GM21528 (cell line): ENCODE measurements at regions not wholly inside any gene's neighbourhood (a gene's known extent, or its start where the extent isn't known, plus 50 kb on each side); places are given as distances from the start of the nearest gene placed in this dataset.

ENCODE experiments used
- ATAC-seq: cut with Tn5 transposase; IDR thresholded peaks from one replicate; pipeline ENCODE4 v1.9.1; 2021; ENCODE audit warnings: mild to moderate bottlenecking, moderate library complexity; ENCODE audit not compliant: unreplicated experiment, low FRiP score

DNA sequence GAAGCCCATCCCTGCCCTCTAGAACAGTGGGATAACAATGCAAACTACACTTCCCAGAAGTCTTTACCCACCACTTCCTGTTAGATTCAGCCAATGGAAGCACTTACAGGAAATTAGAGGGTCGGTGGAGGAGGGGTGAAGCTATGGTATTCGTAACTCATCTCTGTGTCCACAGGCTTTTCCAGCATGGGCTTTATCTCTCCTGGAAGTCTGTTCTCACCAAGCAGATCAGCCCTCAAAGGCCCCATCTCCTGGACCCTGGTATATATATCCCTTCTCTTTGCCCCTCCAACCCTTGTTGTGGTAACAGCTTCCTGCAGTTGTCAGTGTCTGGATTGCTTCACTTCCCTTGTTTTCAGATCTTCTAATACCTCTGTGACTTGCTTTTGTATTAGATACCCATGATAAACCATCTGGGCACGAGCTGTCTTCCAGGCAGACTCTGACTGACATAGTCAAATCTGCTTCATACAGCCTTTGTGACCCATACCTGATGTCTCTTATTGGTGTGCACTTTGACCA, 475.0 kb upstream of the POU3F3 start:
- peak; percentile 68 for ATAC-seq

DNA sequence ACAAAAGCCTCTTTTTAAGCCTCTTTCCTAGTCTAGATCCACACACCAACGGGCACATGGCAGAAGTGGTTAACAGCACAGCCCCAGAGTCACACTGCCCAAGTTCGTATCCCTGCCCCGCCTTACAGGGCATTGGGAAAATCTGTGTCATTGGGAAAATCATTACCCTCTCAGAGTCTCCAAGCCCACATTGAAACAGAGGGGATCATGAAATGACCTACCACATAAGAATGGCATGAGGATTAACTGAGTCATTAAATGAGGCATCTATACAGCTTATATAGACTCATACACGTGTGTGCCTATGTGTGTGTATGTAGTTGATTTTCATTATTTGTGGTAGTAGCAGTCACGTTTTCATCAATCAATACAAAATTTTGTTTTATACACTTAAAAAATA, 469.0 kb upstream of the POU3F3 start:
- no peak for ATAC-seq

DNA sequence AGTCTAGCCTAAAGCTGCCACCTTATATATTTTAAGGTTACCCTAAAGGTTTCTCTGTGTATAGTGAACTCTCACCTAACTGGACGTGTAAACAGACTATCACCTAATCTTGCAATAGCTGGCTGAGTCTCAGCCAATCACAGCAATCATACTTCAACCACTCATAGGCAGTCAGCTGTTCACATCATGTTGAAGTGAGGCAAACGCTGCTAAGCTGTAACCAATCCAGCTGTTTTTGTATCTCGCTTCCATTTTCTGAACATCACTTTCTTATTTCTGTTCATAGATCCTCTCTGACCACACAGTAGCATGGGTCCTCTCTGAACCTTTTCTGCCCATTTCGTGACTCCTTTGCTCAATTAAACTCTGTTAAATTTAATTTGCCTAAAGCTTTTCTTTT, 468.2 kb upstream of the POU3F3 start:
- no peak for ATAC-seq

DNA sequence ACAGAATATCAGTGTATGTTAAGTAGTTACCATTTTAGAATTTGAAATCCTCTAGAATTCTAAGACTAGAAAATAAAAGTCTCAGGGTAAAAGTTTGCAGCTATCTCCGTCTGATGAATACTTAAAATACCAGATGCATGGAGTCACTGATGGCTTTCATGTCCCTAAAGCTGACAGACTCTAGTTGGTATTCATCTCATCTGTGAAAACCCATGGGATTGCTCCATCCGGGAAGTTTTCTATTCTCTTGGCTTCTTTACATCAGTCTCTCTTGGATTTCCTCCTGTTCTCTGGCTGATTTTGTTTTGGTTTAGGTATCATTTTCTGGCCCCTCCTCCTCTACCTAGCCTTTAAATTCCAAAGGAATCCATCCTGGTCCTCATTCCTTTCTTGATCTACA, 465.6 kb upstream of the POU3F3 start:
- ATAC-seq = no peak

DNA sequence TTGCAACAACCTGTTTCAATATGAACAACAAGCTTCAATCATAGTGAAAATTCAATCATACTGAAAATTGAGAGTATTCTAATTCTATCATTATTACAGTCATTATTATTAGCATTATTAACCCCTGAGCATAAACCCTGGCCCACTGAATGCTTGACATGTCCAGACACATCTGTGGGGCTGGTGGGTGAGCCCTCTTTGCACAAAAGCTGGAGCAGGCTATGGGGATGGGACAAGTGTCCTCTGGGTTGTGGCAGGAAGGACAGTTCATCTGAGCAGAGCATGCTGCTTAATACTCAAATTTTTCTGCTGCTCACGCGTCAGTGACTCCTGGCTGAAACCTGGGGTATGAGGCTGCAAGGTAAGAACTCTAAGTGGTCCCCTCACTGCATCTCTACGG, 451.1 kb upstream of the POU3F3 start:
- ATAC-seq = no peak

DNA sequence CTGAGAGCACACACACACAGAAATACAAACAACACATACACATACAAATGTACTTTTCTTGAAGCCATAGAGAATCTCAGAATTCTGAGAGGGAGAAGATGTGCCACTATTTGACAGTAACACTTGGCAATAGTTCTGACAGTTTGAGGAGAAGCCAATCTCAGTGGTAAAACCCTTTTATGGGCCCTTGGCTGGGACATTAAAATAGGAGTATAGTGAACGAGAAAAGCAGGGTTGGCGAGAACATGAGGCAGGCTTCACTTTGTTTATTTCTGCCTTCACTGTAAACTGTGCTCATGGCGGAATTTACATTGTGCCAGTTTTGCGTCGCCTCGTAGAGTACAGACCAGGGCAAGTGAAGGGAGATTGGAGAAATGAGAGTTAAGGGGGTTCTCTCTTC, 449.4 kb upstream of the POU3F3 start:
- no peak for ATAC-seq

DNA sequence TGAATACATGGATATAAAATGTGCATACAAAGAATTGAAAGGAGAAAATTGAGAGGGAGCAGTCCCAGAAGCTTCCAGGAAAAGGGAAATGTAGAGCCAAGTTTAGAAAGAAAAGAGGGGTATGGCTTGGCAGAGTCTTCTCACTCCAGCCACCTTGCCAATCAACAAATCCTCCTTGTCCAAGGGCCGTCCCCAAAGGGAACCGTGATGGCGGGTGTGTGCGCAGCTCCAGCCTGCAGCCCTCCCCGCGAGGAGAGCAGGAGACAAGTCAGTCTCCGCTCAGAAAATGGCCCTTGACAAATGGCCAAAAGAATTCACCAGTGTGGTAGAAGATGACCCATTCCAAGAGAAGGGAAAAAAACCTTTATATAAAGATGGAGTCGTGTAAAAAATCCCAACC, 448.3 kb upstream of the POU3F3 start:
- no peak for ATAC-seq

DNA sequence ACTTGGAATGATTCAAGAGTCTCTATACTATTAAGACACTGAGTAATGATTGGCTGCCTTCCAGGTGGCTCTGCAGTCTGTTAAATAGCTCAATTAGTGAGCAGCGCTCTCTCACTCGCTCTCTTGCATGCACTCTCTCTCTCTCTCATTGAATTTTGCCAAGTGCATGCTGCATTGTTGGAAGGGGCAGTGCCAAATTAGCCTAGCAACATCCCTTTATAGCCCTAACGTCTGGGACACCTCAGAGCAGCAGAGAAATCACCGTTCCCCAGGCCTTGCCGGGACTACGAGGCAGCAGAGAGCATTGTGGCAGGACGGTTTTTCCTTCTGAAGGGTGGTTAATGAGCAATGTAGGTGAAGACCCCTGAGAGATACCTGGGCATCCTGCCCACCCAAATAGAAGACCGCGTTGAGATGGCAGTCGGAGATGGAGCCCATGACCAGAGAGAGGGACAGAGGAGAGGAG, 447.6 kb upstream of the POU3F3 start:
- ATAC-seq = no peak

DNA sequence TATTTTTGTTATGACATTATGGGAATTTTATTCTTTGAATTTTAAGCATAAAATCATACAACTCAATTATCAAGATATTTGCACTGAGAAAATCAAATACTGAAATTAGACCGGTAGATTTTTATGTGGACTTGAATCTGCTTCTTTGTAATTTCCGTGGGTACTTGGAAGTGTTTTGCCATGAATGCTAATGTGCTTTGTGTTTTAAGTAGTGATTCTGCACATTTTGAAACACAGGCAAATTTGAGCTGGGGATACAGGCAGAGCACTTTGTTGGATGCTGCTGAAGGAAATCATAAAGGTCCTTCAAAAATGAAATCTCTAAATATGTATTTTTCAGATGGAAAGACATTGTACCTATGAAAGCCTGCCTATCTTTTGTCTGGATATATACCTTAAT, 446.3 kb upstream of the POU3F3 start:
- ATAC-seq = no peak

DNA sequence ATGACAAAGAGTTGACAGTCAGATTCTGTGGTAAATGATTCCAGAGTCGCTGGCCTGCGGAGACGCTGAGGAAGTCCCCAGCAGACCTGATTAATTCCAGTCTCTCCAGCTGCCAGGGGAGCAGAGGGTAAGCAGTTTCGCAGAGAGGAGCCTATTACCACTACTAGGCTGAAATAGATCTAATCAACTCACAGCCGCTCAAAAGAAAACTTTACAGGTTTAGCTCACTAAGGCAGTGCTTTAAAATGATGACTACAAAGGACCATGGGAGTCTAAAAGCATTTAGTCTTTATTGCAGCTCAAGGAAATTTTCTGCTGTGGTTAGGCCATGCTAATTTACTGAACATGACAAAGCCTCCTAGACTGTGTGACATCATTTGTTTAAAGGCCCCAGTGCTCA, 445.6 kb upstream of the POU3F3 start:
- no peak for ATAC-seq

DNA sequence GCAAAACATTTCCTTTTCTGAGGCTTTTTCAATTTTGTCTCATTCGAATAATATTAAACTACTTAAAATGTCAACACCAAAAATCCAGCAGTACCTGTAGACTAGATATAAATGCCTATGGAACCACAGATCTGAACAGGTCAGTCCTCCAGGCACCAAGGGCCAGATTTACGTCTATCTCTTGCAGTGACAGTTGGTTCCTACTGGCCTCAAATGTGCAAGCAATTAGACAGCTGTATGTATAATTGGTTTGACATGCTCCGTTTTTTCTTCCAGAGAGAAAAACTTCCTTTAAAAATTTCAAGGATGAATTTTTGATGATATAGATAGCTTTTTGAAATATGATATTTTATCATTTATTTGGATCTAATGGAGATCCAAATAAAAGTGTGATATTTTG, 443.8 kb upstream of the POU3F3 start:
- ATAC-seq = no peak

DNA sequence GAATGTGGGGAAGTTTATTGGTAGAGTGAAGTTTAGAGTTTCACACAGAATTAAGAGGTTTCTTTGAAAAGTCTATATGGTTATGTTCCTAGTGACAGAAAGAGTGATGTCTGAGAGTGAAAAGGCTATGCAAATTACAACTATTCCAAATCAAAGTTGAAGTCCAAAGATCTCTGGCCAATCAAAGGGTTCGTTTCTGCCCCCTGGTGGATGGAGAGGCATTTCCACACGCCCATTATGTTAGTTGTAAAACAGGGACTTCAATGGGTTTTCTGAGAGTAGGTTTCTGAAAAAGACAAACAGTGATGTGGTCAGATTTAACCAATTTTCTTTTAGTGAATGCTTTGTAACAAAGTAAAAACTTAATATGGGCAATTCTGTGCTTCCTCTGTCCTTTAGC, 441.5 kb upstream of the POU3F3 start:
- ATAC-seq = no peak

DNA sequence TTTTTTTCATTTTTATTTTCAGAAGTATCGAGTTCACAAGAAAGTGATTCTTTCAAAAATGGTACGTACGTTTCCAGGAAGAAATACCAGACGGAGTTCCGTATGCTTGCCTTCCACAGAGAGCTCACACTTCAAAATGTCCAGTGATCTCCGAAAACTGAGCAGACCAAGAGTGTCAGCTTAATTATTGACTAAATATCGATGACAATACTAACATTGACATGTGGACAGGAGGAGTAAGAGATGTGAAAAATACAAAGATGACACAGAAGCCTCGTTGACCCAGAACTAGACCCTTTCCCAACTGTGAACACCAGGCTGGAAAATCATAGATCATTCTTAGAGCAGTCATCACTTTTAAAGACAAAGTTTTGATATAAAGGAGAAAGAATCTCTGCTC, 440.0 kb upstream of the POU3F3 start:
- no peak for ATAC-seq

DNA sequence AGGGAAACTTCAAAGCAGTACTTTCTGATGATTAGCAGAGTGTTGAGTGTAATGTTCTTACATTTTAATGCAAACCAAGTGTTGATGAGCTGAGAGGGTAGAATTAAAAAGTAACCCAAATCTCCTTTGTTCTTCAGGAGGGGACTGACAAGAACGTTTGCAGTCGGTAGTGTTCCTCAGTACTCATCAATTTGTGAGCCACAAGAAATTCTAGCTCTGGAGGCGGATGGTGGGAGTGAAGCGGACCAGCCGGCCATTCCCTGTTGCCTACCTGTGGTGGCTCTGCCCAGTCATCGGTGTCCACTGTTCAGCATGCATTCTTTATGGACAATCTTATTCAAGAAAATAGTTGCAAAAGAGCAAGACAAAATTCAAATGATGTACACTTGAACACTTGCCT, 438.6 kb upstream of the POU3F3 start:
- ATAC-seq = no peak

DNA sequence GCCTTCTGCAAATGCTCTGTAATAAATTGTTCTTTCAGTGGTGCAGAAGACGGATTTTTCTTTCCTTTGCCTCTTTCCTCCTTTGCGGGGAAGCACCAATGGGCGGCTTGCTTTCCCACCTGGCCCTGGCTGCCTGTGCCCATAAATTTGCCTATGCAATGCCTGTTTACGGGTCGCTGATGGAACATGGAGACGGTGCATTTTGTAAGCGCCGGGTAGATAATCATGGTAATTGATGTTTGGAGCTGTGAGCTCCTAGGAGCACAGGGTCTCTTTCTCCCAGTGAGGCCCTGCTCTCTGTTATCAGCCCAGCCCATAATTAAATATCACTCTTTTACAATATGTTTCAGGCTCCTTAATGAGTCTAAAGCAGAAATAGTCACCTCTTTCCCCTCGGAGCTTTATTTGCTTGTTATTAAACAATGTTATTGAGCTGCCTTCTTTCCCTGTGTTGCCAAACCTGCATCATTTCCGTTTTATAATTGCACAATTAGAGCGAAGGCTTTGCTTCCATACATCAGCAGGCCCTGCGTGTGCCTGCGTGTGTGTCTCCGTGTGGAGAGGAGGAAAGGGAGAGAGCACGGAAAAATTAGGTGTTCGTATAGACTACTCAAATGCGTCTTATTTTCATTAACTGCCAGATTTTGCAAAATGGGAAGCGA, 437.4 kb upstream of the POU3F3 start:
- ATAC-seq = no peak

DNA sequence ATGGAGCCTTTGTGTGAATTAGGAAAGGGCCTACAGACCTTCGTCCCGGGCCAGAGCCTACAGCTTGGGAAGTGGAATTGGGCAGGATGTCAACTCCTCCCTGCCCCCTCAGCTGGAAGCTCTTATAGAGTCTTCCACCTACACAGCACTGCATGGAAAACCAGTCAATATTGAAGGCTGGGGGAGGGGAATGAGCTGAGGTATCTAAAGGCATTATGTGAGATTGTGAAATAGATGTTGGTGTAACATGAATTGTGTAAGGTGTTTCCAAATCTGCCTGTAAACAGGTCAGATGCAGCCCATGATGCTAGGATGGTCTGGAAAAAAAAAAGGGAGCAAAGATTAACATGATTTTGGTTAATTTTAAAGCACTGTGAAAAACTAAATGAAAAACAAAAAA, 433.5 kb upstream of the POU3F3 start:
- no peak for ATAC-seq

DNA sequence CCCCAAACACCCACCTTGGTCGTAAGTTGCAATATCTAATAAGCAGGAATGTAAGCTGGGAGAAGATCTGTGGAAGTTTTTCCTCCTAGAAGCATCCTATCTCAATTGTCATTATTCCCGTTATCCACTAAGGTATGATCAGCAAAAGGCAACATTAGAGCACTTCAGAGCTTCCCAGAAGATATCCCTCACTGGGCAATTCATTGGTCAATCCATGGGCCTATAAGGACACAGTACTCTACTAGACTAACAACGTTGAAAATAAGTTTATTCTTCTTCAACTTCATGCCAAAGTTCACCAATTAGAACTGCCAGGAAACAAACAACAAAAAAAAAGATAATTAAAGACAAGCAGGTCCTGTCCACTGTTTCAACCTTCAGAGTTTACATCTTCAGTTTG, 433.0 kb upstream of the POU3F3 start:
- ATAC-seq = no peak

DNA sequence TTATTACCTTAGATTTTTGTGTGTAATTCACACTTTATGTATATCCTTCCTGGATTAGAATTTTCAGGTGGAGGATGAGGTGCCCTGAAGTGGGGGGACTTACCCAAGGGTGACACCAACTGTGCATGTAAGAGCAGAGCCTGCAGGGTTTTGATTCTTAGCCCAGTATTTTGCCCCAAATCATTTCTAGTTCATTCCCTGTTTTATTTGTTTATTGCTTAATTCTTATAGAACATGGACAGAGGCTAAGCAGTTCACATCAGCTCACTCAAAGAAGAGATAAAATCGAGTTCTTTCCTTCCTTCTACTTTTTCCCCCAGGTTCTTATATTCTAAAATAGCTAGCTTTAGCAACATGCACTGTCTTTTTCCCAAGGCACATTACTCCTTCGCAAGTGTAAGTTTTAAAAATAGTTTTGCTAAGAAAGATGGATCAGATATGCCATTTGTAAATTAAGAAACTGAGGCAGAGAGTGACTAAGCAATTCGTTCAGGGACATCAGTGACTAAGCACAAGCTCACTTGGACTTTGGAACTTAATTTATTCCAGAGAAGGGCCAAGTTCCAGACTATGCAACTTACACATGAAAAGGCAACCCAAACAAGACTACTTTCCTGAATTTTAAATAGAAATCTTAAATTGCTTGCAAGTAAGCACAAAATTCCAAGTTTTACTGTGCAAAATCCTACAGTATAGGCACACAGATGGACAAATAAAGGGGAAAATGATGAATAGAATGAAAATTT, 427.9 kb upstream of the POU3F3 start:
- ATAC-seq = no peak

DNA sequence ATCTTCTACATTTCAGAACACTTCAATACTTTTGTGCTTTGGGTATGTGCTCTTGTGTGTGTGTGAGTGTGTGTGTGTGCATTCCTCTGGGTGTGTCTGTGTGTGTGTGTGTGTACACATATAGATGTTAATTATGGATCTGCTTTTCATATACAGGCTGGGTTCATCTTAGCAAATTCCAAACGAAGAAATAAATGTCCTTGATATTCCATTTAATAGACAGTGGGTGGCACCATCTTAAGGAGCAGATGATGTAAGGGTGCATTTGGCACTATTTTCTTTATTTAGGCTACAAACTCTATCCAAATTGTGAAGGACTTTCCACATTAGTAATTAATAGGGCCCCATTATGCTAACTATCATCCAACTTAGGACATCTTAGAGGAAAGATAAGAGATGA, 425.8 kb upstream of the POU3F3 start:
- no peak for ATAC-seq

DNA sequence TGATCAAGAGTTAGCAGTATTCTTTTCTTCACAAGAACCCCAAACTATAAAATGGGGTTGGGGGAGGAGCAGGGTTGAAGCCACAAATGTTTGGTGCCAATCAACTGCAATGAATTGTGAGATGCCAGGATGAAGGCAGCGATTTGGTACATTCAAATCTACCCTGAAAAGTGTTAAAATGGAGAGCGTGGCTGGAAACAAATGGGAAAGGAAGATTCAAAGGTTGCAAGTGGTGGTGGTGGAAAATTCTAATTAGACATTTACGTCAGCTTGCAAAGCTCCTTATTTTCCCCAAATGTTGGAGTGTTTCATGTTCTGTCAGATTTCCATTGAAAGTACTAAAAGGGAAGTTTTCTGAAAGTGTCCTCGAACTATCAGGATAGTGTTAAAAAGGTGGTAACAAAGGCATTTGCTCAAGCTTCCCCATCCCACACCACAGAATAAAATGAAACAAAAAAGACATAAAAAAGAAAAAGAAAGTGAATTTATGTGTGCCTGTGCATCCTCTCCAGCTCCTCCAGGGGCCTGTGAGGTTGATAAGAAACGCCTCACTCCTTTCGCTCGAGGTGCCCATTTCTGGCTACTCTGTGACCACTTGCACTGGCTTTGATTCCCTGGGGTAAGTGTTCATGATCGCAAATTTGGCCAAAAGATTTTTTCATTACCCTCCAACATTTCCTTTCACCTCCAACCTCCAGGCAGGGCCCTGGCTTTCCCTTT, 424.1 kb upstream of the POU3F3 start:
- no peak for ATAC-seq

DNA sequence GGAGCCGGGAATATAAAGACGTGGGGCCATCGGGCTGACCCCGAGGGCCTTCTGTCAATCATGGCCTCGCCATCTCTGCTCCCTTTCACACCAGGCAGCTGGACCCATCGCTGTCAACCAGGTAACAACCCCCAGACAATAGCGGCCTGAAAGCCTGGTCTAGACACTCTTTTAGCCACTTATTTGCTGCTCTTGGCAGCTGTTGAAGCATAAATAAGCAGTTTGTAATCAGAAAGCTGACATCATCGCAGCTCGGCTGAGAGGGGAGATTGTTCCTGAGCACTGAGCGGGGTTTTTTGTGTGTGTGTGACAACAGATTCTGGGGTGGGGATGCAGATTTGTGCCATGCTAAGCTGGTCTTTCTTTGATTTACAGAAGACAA, 423.6 kb upstream of the POU3F3 start:
- ATAC-seq = no peak

DNA sequence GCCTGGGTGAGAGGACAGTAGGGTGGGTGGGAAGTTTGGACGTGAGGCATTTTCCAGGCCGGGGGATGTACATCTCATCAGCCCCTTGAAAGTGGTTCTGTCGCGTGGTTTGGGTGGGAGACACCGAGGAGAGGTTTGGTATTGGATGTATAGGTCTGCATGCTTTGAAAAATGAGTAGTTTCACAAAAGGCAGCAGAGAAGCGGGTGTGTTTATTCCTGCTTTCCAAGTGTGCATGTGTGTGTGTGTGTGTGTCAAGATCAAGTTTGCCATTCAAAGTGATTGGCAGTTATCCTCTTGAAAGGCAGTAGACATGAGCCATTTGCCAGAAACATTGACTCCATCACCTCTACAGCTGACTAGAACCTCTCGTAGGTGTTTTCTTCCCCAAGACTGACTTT, 423.1 kb upstream of the POU3F3 start:
- ATAC-seq = no peak
